Left forelimb (tissue), 1 donor: ENCODE measurements at regions not wholly inside any gene's neighbourhood (a gene's known extent, or its start where the extent isn't known, plus 50 kb on each side); places are given as distances from the start of the nearest gene placed in this dataset.
"Not testable (repeated sequence)": the region's sequence is repeated elsewhere in the genome, so short reads cannot be mapped to it uniquely, and the experiment has no call there.

Experiments used
- DNase-seq: peaks from one replicate; pipeline ENCODE4 v3.0.0-alpha.2; 2018; ENCODE audit warnings: low spot score

DNA sequence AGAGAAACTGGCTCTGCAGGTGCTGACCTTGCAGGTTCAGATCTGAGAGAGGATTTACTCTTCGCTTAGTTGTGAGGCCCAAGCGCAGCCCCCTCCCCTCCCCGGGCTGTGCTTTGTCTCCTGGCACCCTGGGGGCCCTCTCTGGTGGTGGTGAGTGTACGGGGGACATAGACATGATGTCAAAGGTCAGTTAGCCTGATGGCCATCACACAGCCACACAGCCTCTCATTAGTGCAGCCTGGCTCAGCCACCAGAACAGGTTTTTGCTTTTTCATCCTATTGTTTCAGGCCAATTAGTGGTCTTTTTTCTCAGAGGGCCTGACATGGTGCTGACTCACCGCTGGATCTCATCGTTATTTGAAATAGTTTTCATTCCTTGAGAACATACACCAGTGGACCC is 437.9 kb downstream of the AACS start:
- no peak for DNase-seq

DNA sequence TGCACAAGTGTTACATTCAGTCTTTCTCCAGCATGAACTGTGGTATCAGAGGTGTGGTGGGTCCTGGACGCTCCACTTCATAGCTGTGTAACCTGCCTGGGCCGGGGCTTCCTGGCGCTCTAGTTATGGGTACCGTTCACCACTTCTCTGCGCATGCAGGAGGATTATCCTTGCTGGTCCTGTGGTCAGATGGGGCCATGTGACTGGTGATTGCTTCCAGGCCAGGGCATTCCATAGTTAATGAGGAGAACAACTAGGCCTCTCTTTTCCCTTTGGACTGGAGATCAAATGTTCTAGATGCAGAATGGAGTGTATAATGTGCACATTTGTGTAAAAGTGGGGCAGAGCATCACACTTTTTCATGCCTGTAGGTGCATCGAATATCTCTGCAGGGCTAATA is 444.0 kb downstream of the AACS start:
- DNase-seq = no peak

DNA sequence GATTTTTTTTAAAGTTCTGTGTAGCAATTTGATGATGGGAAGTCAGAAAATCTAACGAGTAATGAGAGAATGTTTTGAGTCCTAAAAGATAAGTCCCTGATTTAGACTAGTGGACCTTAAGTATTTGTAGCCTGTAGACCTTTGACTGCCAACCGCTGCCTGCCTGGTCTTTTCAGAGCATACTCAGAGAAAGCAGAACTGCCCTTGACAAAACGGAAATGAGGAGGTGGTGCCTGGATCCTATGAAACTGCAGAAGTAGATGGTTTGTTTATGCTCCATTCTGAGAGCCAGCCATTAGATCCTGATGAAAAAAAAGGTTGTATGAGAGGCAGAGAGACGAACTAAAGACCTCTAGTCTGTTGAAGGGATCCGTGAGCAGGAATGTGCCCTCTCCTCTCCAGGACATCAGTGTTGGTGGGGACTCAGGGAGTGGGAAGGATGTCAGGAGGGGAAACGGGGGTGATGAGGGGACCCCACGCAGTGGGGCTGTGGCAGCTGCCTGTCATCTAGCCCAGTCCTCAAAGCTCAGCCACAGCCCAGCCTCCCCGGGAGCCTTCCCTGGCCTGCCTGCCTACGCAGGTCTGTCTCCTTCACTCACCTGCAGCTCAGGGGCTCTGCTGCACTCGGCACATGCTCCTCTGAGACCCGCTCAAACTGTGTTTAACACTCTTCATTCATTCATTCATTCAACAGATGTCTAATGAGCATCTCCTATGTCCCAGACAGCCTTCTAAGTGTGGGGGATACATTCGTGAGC is 447.5 kb downstream of the AACS start:
- DNase-seq = no peak

DNA sequence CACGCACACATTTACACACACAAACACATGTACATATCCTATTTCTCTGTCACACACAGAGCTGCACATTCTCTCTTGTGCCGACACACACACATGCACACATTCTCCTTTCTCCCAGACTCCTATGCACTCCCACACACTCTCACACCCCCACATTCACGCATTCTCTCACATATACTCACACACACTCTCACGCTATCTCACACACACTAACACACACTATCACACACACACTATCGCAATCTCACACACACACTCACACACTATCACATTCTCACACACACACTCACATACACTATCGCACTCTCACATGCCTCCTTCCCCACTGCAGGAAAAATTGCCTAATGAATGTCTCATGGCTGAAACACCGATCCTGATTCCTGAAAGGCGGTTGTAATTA is 450.7 kb downstream of the AACS start:
- no peak for DNase-seq

DNA sequence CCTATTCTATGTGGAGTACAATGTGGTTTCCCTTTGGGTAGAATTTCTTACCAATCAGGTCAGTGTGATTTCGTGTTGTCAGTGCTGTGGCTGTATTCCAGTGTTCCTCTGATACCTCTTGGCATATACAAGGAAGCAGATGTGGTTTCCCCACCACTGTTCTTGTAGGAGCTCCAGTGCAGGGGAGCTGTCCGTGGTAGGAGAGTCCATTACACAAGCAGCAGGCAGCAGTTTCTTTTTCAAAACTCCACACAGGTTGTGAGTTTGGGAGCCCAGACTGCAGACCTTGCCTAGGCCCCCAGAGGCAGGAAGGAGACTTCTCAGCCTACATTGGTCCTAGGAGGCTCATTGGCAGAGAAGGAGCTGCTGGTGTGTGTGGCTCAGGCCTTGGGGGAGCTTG is 452.8 kb downstream of the AACS start:
- DNase-seq = no peak

DNA sequence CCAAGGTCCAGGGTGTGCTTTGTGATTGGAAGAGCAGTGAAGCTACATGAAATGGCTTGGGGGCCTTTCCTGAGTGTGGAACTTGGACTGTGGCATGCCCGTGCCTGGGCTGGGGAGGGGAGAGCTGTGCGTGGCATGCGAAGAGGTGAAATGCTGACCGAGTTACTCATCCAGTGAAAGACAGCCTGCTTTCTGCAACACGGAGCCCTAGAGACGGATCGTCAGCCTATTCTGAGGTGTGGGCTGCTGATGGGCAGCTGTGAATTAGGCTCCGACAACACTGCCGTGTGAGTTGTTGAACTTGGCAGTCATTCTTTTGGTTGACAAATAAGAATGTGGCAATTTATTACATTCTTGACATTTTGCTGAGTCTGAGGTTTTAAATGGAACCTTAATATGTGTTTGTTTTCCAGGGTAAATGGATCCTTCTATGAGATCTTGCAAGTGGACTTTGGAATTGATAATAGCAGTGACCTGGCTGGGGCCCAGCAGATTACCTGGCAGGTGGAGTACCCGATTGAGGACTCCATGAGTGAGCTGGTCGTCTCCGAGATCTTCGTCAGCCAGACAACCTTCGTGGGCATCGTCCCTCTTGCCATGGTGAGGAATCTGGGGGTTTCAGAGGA is 453.9 kb downstream of the AACS start:
- DNase-seq = no peak

DNA sequence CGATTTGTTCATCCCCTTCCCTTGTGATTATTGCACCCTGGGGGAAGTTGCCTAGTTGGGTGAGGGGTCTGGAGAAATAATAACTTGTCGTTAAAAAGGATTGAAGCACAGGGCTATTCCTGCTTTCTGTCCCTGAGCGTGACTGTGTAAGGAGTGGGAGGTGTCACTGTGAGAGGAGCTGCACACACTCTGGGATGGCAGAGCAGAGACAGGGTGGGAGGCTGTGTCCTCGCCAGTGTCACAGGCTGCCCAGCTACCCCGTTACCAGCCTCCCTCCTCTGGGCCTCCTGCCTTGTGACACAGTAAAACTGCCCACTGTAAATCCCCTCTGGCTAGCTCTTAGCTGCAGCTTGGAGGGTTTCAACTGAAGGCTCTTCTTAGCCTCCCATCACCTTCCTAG is 460.6 kb downstream of the AACS start:
- DNase-seq = no peak

DNA sequence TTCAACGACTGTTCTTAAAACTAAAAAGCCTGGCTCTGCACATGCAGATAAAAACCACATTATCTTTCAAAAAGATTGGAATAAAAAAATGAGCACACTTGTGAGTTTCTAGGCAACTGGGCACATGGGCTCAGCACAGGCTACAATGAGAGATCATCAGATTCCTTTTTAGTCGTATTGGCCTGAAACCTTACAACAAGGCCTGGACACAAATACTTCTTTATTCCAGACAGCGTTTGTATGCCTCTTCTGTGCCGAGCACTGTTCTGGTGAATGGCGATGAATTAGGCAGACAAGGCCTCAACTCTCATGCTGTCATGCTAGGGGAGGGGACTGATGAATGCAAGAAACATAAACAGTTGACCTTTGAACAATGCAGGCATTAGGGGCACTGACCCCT is 463.0 kb downstream of the AACS start:
- no peak for DNase-seq

DNA sequence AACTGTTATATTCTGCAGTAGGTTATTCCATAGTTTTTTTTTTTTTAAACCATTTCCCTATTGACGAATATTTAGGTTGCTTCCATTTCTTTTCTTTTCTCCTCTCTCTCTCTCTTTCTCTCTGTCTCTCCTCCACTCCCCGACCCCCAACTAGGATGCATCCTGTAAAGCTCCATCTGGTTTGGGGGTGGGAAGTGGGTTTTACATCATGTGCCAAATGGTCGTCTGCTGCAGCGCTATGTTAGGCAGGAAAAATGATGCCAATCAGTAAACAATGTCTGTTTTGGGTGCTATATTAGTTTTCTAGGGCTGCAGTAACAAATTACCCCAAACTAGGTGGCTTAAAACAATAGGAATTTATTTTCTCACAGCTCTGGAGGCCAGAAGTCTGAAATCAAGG is 465.0 kb downstream of the AACS start:
- DNase-seq = no peak

DNA sequence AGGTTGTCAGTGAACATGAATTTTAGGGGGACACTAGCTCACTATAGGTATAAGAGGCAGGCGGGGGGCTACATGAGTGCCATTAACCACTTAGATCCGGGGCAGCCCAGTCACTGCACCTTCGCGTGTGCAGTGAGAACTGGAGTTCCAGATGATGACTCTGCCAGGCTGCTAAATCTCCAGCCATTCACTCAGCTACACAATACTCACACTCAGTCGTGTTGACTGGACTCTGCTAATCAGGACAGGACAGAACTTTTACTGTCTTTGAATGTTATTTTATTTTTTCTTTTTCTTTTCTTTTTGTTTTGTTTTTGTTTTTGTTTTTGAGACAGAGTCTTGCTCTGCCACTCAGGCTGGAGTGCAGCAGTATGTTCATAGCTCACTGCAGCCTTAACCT is 465.6 kb downstream of the AACS start:
- DNase-seq = no peak

DNA sequence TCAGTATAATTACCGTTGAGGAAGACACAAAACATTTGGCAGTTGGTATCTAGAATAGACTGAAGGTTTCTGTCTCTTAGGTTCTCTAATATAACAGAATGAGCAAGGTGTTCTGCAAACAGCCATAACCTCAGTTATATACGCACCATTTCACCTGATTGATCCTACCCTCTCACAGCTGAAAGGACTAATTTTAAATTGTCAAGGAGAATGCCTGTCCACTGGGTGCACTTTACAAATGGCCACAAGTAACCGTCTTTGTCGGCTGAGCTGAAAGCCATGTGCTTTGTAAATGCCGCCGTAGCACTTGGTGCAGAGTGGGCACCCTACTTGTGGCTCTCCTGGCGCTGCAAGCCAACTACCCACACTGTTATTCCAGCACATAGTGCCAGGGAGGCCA is 466.3 kb downstream of the AACS start:
- no peak for DNase-seq

DNA sequence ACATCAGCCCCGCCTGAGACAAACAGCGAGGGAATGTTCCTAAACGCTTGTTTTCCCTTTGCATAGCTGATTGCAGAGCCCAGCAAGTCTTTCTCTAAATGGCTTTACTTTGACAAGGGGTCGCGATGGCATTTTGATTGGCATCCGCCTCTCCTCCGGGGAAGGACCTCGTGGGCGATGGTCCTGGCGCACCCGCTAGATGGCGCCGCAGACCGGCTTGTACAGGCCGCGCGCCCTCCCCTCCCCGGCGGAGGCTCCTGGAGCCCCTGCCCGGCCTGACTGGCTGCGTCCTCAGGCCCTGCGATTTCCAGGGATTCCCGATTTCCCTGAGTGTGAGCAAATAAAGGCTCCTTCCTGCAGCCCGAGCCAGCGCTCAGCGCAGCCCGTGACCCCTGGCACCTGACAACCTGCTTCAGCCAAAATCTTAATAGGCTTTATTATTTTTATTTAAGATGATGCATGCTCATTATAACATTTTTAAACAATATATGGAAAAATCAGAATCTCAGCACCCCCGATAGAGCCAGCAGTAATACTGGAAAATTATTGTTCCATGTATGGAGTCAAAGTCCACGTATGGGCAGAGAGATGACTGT is 468.3 kb downstream of the AACS start:
- DNase-seq = no peak

DNA sequence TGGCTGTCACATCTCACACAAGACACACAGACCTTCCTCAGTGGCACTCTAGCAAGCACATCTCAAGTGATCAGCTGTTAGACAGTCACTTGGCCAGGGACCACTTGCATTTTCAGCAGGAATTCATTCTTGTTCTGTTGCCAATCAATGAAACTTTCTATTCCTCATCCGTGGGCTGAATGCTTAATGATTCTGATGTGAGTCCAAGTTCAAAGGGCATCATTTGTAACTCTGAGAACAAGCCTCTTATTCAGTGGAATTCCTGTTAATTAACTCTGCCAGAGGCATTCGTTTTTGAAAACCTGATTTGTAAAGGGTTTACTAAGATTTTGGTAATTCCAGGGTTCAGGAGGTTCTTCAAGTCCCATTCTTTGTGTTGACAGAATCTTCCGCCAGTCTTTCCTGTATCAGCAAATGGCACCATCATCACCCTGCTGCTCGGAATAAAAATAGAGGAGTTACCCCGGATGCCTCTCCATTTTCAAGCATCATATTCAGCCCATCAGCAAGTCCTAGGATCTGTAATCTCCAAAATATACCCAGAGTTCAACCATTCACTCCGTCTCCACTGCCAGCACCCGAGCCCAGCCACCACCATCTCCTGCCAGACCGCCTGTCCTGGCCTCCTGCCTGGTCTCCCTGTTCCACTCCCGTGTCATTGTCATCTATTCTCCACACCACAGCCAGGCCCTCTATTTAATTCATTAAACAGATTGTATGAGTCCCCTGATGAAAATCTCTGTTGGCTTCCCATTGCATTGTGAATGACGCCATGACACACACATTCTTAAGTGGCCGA is 473.4 kb downstream of the AACS start:
- no peak for DNase-seq

DNA sequence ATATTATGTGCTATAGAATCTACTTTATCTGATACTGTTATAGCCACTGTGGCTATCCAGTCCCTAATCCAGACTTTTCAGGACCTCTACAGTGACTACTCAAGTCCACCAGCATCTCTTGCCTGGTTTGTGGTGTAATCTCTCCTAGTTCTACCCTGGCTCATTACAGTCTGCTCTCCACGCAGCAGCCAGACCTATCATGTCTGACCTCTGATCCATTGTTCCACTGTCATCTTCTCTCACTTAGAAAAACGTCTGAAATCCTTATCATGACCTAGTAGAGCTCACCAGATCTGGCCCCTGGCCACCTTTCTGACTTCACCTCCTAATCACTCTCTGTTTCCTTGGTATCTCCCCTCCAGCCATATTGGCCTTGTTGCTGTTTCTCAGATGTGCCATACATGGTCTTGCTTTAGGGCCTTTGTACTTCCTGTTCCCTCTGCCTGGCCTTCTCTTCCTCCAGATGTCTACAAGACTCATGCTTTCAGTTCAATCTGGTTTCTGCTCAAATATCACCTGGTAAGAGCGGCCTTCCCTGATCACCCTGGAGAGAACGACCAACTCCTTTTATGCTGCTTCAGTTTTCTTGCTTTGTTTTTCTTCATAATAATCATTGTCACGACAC is 475.5 kb downstream of the AACS start:
- no peak for DNase-seq

DNA sequence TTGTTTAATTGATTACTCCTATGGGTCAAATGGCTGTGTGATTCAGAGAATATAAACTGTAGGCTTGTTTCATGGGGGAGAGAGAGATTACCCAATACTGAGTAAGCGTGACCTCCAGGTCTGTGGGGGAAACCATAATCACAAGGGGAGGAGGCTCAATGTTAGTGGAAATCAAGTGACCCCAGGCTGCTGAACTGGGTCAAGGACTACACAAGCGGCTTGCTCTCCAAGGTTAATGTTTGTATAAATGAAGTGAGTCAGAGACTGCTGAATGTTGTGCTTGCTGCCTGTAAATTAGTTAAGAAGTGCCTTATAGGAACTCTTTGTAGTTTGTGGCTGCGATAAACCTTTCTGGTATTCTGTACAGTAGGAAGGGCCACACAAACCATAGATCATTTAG is 479.7 kb downstream of the AACS start:
- no peak for DNase-seq

DNA sequence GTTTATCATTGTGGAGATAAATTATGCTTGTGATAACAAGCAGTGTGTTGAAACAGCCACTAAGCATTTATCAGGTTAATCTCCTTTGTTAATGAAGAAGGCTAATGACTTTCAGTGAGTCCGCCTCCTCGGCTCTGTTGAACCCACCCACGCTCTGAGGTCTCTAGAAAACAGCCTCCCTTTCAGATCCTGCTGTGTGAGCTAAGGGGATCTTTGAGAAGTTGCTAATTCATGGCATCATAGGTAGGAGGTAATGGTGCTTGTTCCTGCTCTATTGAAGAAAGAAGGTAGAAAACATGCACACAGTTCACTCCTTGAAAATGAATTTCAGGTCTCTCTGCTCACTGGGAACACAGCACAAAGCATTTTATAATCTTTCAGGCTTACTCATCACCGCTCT is 483.9 kb downstream of the AACS start:
- no peak for DNase-seq

DNA sequence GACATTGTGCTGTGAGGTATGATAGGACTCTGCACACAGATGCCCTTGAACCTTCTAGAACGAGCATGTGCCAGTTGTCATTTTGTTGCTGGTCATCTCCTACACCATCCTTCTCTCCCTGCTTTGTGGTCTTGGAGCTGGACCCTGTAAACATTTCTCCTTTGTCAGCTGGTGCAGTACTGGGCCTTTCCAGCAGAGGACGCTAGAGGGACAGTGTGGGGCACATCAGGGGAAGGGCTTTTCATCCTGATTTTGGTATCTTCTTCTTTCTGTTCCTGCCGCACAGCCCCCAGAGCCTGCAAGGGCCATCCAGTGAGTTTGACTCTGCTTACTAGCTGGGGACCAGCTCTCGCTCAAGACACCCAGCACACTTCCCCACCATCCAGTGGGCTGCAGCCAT is 484.6 kb downstream of the AACS start:
- no peak for DNase-seq

DNA sequence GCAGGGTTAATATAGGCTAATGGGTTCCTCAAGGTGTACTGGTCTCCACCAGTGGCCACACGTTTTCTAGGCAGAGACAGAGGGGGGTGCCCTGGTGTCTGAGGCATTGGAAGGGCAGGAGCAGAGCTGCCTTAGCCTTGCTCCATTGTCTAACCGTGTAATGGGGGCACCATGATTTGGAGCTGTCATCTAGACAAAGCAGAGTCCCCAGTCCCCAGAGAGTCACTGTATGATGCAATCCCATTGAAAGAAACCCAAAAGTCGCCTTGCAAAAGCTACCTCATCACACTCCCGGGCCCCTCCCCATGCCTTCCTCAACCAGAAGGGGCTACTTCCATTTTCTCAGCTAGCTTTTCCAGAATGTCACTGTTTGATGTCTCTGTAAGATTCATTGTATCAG is 487.1 kb downstream of the AACS start:
- DNase-seq = no peak

DNA sequence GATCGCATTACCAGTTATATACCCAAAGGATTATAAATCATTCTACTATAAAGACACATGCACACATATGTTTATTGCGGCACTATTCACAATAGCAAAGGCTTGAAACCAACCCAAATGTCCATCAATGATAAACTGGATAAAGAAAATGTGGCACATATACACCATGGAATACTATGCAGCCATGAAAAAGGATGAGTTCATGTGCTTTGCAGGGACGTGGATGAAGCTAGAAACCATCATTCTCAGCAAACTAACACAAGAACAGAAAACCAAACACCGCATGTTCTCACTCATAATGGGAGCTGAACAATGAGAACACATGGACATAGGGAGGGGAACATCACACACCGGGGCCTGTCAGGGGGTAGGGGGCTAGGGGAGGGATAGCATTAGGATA is 495.8 kb downstream of the AACS start:
- DNase-seq = not testable (repeated sequence)

DNA sequence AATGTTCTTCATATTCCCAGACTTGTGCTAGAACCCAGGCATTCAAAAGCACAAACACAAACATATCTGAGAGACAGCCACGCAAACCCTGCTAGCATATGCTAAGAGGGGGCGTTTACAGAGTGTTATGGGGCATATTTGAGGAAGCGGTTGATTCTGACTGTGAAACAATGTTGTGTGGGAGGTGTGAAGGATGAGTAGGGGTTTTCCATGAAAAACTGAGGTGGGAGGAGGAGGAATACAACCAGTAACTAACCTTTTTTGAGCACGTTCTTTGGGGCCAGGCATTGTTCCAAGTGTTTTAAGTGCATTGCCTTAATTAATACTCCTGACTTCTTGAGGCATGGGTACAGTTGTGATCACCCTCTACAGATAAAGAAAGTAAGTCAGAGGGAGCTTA is 499.5 kb downstream of the AACS start:
- no peak for DNase-seq

DNA sequence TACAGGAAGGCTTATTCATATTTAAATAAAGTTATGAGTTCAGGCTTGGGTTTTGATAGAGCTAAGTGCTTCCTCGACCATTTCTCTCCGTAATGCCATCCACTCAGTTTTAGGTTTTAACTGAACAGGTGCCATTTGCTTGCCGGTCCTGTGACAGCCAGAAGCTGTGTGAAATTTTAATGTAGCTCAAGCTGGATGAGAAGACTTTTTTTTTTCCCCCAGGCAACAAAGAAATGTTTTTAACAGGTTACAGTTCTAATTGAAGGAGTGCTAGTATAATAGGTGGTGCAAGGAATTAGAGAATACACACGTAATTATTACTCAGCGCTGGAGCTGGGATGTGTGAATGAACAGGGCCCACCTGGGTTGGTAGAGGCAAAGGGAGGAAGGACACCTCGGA is 502.3 kb downstream of the AACS start:
- DNase-seq = no peak

DNA sequence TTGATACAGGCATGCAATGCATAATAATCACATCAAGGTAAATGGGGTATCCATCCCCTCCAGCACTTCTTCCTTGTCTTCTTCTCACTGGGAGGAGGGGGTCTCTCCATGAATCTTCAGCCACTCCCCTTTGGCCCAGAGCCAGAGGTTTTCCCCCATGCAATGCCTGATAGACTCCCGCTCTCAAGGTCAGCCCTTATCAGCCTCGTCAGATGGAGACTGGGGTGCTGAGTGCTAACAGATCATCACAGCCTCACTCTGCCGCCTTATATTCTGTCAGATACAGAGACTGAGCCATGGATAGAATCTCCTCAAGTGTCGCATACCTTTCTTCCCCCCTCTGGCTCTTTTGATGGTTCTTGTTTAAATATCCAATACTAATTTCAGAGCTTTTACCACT is 503.1 kb downstream of the AACS start:
- DNase-seq = no peak
